Lower leg skin (tissue), 3 donors: ENCODE measurements at regions not wholly inside any gene's neighbourhood (a gene's known extent, or its start where the extent isn't known, plus 50 kb on each side); places are given as distances from the start of the nearest gene placed in this dataset.

ENCODE experiments used
- POLR2A ChIP-seq, 2 donors: fragments of 450-650 bp; IDR thresholded peaks; one replicate each; pipeline ENCODE4 v1.6.1; 2016 to 2017; ENCODE audit warnings: antibody characterized with exemption in 2 of 2, mild to moderate bottlenecking in 1 of 2, moderate library complexity in 1 of 2
- TF ChIP-seq, protein P1 (sequence below), 3 donors: fragments of 450-650 bp; IDR thresholded peaks; one replicate each; pipeline ENCODE4 v1.5.1; 2016; ENCODE audit warnings: antibody characterized with exemption in 3 of 3, mild to moderate bottlenecking in 3 of 3, moderate library complexity in 2 of 3

DNA sequence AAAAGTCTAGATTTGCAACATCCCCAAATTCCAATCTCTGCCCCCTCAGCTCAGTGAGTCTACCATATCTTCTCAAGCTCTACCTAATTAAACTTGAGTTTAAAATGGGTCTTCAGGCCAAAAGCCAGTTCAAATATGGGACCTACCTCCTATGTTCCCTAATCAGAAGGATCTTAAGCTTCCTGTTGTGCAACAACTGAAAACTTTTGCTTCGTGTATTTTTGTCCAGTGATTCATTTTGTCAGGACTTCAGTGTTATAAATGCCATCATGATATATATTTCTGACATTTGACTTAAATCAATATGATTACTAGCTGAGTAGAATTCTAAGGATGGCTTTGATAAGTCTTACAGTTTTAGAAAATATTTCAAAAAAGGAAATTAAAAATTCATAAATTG is 622.6 kb upstream of the PTCHD4 start:
- TF ChIP-seq, protein P1, sequence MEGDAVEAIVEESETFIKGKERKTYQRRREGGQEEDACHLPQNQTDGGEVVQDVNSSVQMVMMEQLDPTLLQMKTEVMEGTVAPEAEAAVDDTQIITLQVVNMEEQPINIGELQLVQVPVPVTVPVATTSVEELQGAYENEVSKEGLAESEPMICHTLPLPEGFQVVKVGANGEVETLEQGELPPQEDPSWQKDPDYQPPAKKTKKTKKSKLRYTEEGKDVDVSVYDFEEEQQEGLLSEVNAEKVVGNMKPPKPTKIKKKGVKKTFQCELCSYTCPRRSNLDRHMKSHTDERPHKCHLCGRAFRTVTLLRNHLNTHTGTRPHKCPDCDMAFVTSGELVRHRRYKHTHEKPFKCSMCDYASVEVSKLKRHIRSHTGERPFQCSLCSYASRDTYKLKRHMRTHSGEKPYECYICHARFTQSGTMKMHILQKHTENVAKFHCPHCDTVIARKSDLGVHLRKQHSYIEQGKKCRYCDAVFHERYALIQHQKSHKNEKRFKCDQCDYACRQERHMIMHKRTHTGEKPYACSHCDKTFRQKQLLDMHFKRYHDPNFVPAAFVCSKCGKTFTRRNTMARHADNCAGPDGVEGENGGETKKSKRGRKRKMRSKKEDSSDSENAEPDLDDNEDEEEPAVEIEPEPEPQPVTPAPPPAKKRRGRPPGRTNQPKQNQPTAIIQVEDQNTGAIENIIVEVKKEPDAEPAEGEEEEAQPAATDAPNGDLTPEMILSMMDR (IDR thresholded peaks at IDR 0.05) = no peak
- TF ChIP-seq POLR2A (IDR thresholded peaks at IDR 0.05) = no peak
